GM19023 (cell line): ENCODE measurements at regions not wholly inside any gene's neighbourhood (a gene's known extent, or its start where the extent isn't known, plus 50 kb on each side); places are given as distances from the start of the nearest gene placed in this dataset.

Experiments used
- ATAC-seq: cut with Tn5 transposase; IDR thresholded peaks from one replicate; pipeline ENCODE4 v1.9.1; 2021; ENCODE audit warnings: mild to moderate bottlenecking, moderate library complexity; ENCODE audit not compliant: unreplicated experiment

DNA sequence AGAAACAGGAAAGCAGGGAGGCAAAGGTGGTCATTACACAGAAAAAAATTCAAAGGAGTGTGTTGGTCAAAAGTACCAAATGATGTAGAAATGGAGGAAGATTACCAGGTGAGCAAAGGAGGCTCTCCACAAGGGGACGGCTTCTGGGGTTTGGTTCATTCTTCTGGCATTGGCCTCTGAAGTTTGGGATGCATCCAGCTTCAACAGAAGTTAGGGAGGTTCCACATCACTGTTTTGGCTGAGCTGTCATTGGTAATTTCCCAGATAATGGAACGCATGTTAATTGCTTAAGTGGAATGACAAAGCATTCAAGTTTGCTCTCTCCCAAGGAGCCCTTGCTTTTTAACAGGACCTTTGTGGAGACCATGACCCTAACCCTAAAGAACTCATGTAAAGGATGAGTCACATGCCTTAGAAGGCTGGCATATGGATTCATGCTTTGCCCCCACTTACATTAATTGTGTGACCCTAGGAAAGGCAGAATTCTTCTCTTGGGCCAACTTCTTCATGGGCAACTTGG, 398.6 kb downstream of the GPAM start:
- ATAC-seq: no peak

DNA sequence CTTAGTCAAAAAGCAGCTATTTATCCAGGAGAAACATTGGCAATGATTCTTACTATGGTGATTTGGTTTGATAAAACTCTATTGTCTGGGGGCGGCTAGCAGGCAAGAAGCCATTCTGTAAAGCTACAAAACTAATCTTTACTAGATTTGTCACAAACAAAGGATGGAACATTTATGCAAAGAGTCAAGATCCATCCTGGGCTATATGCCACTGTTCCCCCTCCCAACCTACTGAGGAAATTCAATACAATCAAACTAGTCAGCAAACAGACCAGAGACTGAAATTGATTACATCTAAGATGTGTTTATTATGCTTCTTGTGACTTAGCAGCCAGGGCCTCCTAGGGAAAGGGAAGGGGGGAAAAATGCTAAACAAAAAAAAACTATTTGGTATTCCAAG, 397.6 kb downstream of the GPAM start:
- no peak for ATAC-seq

DNA sequence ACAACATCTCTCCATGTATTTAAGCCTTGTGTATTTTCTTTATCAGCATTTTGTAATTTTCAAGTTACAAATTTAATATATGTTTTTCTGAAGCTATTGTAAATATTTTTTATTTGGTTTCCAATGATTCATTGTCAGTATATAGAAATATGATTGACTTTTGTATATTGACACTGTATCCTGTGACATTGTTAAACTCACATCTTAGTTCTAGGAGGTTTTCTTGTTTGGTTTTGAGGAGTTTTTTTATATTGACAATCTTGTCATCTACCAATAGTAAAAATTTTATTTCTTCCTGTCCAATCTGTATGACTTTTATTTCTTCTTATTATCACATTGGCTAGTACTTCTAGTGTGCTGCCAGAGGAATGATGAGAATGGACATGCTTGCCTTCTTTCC, 393.7 kb downstream of the GPAM start:
- ATAC-seq: no peak

DNA sequence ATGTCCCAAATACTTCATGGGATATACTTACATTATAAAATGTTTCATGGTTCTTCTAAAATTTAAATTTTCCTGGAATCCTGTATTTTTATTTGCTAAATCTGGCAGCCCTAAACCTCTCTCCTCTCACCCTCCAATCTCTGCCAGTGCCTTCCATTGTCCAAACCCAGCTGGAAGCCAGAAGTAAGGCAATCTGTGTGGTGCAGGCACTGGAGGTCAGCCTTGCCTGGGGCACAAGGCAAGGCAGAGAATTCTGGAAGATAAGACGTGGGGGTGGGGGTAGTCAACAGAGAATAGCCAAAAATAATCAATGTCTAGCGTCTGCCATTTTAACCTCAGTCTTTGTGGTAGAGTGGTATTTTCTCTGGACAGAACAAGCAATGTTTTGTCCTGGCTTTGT, 381.7 kb downstream of the GPAM start:
- ATAC-seq: no peak

DNA sequence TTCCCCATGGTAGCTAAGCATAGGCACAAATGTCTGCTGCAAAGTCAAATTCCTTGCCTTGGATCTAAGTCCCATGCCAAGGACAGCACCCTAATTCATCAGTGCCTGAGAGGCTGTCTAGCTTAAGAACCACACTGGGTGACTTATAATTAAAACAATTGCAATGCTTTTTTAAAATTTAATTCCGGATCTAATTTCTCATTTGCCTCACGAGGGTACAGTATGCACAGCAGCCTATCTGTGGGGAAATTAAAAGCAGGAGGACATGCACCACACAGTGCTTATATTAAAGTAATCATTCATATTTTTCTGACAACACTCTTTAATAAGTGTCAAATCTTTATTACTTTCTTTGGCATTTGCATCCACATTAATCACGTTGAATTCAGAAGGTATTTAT, 378.8 kb downstream of the GPAM start:
- no peak for ATAC-seq

DNA sequence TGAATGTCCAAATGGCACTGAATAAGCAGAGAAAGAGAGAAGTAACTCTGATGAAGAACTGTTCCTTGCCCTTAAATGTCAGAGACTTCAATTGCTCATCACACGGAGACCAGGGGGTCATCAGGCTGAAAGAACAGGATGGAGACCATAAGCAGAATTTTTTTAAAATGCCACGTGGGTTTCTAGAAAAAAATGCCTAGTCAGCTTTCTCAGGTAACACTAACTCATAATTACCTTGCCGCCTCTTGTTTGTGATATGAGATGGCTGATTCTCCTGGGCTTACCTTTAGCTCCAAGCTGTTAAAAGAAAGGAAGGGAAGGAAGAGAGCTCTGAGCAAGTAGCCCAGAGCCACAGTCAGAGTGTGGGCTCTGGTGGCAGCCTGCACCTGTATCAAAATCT, 372.0 kb downstream of the GPAM start:
- ATAC-seq: no peak

DNA sequence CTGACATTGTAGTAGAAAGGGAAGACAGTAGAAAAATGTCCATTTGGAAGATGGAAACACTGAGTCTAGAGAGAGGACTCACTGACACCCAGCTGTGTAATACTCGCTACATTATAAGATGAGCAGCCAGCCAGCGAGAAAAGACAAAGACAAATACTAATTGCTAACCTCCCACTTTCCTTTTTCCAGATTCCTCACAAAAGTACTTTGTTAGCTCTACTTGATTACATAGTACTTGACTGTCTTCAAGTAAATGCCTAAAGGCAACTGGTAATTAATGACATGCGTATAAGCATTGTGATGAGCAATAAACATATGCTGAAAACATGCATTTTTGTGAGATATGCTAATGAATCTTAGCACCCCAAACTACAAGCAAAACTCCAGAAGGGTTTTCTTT, 363.1 kb downstream of the GPAM start:
- no peak for ATAC-seq

DNA sequence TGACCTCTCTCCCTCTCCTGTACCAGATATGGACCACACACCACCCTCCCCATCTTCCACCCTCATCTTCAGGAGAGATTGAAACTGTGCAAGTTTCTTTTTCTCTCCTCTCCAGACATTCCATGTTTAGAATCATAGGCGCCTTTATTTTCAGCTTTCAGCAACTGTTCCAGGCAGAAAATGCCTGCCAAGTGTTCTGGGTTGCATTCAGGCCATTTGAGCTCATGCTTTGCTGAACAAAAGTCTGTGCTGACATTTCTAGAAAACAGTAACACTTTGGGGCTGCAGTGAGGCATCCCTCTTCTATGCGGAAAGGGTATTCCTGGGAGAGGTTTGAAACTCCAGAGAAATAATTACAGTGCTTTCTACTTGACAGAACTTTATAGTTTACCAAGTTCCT, 361.7 kb downstream of the GPAM start:
- no peak for ATAC-seq

DNA sequence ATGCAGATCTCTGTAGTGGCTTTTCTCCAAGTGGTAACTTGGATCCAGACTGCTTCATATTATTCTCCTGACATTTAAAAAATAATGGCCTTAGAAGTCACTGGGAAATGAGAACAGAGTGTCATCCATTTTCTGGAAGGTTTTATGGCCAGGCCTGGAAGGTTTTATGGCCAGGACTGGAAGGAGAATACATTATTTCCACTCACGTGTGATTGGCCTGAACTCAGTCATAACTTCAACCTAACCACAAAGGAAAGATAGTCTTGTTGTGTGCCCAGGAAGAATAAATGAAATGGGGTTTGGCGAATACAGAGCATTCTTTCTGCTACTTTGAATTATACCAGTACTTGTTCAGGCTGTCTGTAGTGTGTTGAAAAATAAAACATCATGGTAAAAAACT, 360.9 kb downstream of the GPAM start:
- no peak for ATAC-seq

DNA sequence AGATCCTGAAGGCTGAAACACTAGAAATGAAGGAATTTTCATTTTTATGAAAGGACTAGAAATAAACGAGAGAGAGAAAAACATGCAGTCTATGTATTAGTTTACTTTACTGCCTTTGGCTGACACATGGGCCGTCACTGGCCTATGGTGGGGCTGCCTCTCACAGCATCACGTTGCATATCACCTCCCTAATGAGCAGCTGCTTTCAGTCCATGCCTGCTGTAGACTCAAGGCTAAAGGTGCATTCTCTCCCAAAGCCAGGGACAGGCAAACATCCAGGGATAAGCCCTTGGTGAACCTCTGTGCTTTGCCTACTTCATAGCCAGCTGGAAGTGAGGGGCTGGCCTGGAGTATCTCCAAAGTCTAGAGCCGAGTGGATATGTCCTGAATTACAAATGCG, 359.4 kb downstream of the GPAM start:
- no peak for ATAC-seq

DNA sequence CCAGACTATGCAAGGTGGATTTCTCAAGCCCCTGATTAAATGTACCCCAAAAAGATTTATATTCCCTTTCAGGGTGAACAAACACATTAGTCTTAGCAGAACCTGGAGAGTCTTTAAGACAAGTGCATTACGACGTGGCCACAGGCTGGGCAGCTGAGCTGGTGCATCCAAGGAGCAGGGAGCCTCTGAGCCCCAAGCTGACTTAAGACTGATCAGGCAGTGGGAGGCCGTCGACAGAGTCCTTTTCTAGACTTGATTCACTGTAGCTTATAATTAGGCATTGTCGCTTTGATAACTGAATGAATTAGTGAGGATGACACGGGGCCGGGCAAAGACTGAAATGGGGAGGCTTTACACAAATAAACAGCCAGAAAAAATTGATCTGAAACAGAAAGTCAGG, 353.2 kb downstream of the GPAM start:
- no peak for ATAC-seq

DNA sequence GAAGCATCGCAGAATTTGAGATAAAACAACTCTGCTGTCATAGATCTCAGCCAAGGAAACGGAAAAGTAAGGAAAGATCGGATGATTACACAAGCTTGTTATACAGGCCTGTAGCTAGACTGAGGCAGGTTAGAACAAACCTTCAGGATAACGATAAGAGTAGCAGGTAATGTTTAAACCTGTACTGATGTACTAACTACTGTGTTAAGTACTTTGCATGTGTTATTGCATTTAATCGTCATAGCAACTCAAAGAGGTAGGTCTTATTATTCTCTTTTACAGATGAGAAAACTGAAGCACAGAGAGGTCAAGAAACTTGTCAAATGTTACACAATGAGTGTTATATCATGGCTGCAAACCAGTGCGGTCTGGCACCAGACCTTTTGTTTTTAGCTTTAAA, 352.5 kb downstream of the GPAM start:
- ATAC-seq: no peak

DNA sequence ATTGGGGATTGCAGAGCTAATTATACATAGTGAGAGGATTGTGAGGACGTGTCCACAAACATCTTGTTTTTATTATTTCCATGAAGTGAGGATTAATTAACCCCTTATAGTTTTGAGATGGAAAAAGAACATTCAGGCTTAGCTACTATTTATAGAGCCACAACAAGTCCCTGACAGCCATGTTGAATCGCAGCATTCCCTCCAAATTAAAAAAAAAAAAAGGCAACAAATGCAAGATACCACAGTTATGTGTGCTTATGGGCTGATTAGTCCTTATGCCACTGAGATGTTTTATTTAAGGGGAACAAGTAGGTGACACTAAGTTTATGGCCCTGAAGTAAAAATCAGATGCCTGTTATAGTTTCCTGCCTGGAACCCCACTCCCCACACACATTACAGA, 350.3 kb downstream of the GPAM start:
- ATAC-seq: no peak

DNA sequence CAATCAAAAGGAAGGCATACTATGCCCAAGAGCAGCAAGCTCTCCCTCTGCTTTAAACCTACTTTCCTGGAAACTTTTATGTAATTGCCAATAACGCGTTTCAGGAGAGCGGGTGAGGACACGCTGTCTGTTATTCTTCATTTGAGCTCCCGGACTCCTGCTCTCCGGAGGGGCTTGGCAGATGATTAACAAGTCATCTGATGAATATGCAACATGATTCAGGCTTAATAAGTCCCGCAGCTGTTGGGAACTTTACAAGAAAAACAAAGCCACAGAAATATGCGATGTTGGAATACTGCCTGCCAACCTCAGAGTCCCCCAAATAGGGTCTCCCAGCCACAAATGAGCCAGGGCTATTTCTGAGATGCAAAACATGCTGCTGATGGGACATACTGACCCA, 348.0 kb downstream of the GPAM start:
- ATAC-seq: no peak

DNA sequence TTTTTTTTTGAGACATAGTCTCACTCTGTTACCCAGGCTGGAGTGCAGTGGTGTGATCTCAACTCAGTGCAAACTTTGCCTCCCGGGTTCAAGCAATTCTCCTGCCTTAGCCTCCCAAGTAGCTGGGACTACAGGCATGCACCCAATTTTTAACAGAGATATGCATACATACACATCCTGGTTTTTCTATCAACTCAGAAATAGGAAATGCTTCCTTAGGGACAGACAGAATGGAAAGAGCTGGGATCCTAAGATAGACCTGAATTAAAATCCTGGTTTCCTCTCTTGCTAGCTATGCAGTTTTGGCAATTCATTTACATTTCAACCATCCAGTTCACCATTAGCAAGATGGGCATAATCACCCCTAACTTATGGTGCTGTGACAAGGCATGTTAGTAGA, 347.5 kb downstream of the GPAM start:
- ATAC-seq: no peak

DNA sequence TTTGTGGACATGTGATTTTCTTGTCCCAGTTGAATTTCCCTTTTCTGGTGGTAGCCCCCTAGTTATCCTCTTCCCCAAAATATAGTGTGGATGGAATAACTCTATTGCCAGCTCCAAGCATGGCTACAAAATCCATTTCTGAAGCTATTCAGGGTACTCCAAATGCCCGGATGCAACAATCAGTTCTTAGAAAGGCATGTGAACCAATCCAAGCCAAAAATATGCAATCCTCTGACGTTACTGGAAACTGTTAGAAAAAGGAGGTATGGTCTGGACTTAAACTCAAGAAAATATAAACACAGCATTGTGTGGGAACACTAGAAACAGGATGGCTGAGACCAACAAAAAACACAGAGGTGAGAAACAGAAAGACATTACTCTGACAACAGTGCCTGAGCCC, 347.0 kb downstream of the GPAM start:
- ATAC-seq: no peak

DNA sequence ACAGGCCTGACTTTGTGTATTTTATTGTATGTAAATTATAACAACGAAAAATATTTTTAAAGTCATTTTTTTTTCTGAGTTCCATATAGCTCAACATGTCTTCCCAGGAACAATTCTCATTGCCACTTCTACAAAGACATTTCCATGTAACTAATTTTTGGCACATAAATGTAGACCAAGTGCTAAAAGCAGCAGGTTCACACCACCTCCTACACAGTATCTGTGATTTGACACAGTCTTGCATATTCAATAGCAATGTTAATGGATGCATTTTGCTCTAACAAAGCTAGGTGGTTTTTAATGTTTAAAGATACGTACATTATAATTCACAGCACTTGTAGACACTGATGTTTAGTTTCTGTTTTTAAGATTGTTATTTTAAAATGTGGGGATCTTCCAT, 346.5 kb downstream of the GPAM start:
- no peak for ATAC-seq

DNA sequence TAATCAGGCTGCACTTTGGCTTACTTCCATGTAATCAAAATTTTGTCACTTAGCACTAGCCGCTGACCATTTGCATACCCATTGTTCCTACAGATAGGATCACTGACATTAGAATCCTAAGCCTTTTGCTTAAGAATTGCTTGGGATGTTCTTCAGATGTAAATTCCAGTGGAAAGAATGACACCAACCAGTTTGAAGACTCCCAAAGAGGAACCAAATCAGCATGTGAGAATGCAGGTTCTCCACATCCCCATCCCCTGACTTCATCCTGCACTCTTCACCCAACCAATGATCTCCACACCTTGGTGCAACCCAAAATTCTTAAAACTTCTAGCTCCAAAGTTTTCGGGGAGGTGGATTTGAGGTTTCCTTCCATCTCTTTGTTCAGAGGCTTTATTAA, 345.6 kb downstream of the GPAM start:
- no peak for ATAC-seq

DNA sequence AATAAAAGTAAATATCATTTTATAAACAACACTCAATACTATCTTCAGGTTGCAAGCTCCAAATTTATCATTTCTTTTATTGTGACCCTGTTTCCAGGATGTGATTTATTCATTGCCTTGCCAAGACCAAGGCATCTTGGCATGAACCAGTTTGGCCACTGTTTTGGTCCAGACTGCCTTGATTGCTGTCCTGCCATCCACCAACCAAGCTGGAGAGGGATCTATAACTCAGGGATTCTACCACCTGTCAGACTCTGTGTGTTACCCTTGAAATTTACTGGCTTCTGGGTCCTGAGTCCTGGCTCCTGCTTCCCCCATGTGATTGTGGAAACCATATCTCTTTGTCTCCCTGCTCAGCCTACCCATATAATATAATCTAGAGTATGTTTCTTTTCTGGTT, 343.0 kb downstream of the GPAM start:
- no peak for ATAC-seq

DNA sequence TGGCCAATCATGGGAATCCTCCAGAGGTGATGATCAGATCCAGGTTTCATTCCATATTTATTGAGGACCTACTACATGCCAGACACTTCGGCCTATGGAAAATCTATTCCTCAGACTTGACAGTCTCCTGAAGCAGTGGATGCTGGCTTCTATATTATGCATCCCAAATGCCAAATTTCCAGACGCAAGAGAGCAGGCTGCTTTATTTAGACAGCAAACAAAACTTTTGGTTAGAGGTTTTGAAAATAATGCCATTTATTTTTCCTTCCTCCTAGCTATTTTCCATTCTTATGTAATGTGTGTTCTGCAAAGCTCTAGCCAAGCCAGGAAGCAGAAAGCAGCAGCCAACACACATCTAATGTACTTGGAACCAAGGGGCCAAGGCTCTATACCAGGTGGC, 330.8 kb downstream of the GPAM start:
- ATAC-seq: no peak

DNA sequence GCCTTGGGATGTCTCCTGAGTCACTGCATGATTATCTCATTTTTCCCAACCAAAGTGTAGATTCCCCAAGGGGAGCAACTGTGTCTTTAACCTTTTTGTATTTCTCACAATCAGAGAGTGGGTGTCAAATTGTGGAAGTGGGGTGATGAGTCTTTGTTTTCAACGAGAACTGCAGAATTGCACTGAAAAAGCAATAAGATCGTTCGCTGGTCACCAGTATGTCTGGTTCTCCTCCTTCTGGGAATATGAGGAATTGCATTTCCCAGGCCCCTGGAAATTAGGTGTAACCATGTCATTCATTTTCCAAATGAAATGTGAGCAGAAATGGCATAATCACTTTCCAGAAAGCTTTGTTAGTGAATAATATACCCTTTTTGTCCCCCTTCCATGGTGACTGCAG, 326.9 kb downstream of the GPAM start:
- no peak for ATAC-seq

DNA sequence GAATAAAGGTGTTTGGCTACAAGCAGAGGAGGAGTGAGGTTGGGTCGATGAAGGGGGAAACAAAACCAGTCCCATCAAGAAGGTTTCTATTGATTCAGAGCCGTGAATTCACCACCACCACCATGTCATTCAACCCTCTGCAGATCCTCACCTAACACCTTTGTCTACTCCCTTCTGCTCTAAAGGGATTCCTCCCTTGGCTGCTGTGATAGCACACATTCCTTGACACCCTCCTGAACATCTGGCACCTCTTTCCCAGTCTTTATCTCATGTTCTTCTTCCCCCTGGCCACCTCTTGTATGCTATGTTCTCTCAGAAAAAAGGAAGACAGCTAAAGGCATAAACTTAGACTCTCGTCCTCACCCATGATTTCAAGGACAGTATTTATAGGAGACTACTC, 318.0 kb downstream of the GPAM start:
- no peak for ATAC-seq

DNA sequence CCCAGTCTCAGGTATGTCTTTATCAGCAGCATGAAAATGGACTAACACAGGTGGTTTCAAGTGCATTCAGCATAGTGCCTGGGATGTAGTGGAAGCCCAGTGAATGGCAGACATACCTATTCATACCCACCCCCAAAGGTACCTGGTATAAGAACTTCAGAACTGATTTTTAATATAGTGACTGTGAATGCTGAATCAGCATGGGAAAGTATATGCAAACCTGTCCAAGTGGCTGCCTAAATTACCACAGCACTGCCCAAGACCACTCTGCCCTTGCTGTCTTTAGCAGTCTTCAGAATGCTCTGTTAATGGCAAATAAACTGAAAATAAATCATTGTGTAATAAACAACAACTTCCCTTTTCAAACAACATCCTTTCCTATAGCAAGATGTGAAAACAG, 312.1 kb downstream of the GPAM start:
- no peak for ATAC-seq

DNA sequence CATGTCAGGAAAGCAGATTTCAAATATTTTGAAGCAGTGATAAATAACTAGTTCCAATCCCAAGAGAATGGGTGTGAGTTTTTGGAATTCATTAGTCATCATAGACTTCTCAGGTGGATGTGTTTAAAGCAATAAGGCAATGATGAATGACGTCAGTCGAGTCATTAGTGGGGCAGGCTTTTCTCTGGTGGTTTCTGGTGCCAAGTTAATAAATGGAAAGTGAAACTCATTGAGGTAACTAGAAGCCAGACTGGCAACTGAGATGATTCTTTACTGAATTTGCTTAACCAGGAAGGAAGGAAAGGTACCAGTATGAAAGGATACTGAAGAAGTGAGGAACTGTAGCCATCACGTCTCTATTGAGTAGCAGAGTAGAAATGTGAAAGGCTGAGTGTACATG, 311.0 kb downstream of the GPAM start:
- ATAC-seq: no peak
